ENCODE measurements at regions not wholly inside any gene's neighbourhood (a gene's known extent, or its start where the extent isn't known, plus 50 kb on each side); places are given as distances from the start of the nearest gene placed in this dataset.

DNA sequence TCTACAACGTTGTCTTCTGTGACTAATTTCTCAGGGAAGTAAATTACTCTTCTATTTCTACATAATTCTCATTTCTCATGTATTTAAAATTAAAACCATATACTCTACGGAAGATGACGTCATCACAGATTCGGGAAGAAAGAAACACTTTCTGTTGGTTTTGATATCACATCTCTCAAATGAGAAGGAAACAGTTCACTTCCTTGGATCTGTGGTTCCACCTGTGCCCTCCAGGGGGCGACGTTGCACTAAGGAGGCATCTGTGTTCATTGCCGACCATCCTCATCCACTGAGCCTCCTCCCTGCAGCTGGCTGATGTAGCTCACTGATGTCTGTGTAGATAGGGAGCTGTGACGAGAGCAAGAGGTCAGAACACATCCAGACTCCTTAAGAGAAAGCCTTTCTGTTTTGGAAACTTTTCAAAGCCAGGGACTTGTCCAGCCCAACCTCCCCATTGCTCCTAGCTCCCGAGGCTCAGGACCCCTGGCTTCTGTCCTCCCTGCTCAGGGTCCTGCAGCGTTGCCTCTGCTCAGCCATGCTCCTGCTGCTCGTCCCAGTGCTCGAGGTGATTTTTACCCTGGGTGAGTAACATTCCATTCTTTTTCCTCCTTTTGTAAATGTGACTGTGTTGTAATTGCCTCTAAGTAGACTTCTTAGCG lies 172.7 kb upstream of the OR4E1 start:
- FAIRE-seq (peak; percentile 90), ATAC-seq (peak; percentile 86), DNase-seq (ENCODE audit: low spot score) (peak; percentile 34)
- Histone ChIP-seq H3K4me1 (ENCODE audit: insufficient read depth, low read length) (no peaks in the 10 kb centered on the region), H3K4me2 (ENCODE audit: low read depth, low read length) (no peak overlapping the region), H3K27me3 (ENCODE audit: control insufficient read depth in 1 of 2, insufficient read depth in 2 of 2, low read length in 2 of 2) (no peaks in the 10 kb centered on the region), H4K20me1 (ENCODE audit: insufficient read depth, low read length) (no peaks in the 10 kb centered on the region), H3K36me3 (replicated peaks in 1 of 2; ENCODE audit: control insufficient read depth in 1 of 2, insufficient read depth in 2 of 2, low read length in 2 of 2) (no peaks in the 10 kb centered on the region), H3K27ac (ENCODE audit: extremely low read length, insufficient read depth, low read length) (no peak overlapping the region), H3K4me3 (replicated peaks in 1 of 3; ENCODE audit: insufficient read depth in 1 of 3, low read depth in 2 of 3, low read length in 3 of 3) (no peak overlapping the region), H3K9me3 (ENCODE audit: low read length) (no peaks in the 10 kb centered on the region), H3K9ac (ENCODE audit: insufficient read depth, low read depth, low read length) (no peak overlapping the region), H2AFZ (ENCODE audit: low read length) (no peak overlapping the region), H3K79me2 (ENCODE audit: insufficient read depth, low read length) (no peaks in the 10 kb centered on the region)
- BruUV-seq (replicated peaks) = no TSS peak
- in situ Hi-C loops (cut with HindIII; ENCODE audit: extremely low pct_ligation_motif_present, low pct_unique_long_range_greater_than_20kb) = no loop called here
- TF ChIP-seq, protein P1, sequence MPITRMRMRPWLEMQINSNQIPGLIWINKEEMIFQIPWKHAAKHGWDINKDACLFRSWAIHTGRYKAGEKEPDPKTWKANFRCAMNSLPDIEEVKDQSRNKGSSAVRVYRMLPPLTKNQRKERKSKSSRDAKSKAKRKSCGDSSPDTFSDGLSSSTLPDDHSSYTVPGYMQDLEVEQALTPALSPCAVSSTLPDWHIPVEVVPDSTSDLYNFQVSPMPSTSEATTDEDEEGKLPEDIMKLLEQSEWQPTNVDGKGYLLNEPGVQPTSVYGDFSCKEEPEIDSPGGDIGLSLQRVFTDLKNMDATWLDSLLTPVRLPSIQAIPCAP (CRISPR knock-in tag; IDR thresholded peaks at IDR 0.05; ENCODE audit: low read depth) = no peak
- TF ChIP-seq ATF7 (IDR thresholded peaks at IDR 0.05) (peak; percentile 100), ATF7 (CRISPR knock-in tag; IDR thresholded peaks at IDR 0.05) (no peak), CREB1 (IDR thresholded peaks at IDR 0.05) (peak; percentile 98), CREB1 (CRISPR knock-in tag; IDR thresholded peaks at IDR 0.05) (no peak)
- TF ChIP-seq, protein P2, sequence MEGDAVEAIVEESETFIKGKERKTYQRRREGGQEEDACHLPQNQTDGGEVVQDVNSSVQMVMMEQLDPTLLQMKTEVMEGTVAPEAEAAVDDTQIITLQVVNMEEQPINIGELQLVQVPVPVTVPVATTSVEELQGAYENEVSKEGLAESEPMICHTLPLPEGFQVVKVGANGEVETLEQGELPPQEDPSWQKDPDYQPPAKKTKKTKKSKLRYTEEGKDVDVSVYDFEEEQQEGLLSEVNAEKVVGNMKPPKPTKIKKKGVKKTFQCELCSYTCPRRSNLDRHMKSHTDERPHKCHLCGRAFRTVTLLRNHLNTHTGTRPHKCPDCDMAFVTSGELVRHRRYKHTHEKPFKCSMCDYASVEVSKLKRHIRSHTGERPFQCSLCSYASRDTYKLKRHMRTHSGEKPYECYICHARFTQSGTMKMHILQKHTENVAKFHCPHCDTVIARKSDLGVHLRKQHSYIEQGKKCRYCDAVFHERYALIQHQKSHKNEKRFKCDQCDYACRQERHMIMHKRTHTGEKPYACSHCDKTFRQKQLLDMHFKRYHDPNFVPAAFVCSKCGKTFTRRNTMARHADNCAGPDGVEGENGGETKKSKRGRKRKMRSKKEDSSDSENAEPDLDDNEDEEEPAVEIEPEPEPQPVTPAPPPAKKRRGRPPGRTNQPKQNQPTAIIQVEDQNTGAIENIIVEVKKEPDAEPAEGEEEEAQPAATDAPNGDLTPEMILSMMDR (CRISPR knock-in tag; IDR thresholded peaks at IDR 0.05) = peak; percentile 78
- TF ChIP-seq, protein P3, sequence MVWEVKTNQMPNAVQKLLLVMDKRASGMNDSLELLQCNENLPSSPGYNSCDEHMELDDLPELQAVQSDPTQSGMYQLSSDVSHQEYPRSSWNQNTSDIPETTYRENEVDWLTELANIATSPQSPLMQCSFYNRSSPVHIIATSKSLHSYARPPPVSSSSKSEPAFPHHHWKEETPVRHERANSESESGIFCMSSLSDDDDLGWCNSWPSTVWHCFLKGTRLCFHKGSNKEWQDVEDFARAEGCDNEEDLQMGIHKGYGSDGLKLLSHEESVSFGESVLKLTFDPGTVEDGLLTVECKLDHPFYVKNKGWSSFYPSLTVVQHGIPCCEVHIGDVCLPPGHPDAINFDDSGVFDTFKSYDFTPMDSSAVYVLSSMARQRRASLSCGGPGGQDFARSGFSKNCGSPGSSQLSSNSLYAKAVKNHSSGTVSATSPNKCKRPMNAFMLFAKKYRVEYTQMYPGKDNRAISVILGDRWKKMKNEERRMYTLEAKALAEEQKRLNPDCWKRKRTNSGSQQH (CRISPR knock-in tag; IDR thresholded peaks at IDR 0.05; ENCODE audit: low read depth) = no peak
- 5% methylated on average over 13 of the region's 13 CpGs for WGBS (ENCODE audit: low lambda C conversion rate)
- CTCF ChIA-PET (ENCODE audit: low intra/inter-chr PET ratio, low total read pairs) = no interaction called here
- POLR2A ChIA-PET = no interaction called here
- intact Hi-C loops (cut with micrococcal nuclease; ENCODE audit: unreplicated experiment) = no loop called here

Measured in HepG2 (cell line).